ENCODE measurements at regions not wholly inside any gene's neighbourhood (a gene's known extent, or its start where the extent isn't known, plus 50 kb on each side); places are given as distances from the start of the nearest gene placed in this dataset.

DNA sequence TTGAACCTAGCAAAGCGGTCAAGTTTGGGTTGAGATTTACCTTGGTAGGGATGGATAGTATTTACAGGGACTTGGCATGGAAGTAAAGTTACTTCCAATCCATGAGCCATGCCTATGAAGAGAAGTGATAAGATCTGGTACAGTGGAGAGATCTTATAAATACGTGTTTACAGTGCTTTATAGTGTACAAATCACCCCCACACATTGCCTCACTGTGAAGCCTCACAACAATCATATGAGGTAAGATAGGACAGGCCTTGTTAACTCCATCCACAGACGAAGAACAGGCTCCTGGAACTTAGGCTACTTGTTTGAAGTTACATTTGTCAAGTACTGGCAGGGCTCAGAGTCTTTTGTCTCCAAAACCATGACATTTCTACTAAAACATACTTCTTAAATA lies 159.8 kb downstream of the PLPPR4 start:
- TF ChIP-seq, protein P1, sequence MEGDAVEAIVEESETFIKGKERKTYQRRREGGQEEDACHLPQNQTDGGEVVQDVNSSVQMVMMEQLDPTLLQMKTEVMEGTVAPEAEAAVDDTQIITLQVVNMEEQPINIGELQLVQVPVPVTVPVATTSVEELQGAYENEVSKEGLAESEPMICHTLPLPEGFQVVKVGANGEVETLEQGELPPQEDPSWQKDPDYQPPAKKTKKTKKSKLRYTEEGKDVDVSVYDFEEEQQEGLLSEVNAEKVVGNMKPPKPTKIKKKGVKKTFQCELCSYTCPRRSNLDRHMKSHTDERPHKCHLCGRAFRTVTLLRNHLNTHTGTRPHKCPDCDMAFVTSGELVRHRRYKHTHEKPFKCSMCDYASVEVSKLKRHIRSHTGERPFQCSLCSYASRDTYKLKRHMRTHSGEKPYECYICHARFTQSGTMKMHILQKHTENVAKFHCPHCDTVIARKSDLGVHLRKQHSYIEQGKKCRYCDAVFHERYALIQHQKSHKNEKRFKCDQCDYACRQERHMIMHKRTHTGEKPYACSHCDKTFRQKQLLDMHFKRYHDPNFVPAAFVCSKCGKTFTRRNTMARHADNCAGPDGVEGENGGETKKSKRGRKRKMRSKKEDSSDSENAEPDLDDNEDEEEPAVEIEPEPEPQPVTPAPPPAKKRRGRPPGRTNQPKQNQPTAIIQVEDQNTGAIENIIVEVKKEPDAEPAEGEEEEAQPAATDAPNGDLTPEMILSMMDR (IDR thresholded peaks at IDR 0.05) = no peak
- no peak for TF ChIP-seq POLR2A (IDR thresholded peaks at IDR 0.05)

Data from adrenal gland (tissue), 5 donors.